ENCODE measurements at regions not wholly inside any gene's neighbourhood (a gene's known extent, or its start where the extent isn't known, plus 50 kb on each side); places are given as distances from the start of the nearest gene placed in this dataset.

- TF ChIP-seq CTCF (IDR thresholded peaks at IDR 0.05; ENCODE audit: insufficient read depth, low read length, poor library complexity, severe bottlenecking): no peak
- no peak for DNase-seq (ENCODE audit: low read depth)
- Histone ChIP-seq H3K27me3 (ENCODE audit: control insufficient read depth, insufficient read depth, low read length) (no peaks in the 10 kb centered on the region), H3K36me3 (ENCODE audit: control insufficient read depth, insufficient read depth, low read length) (no peaks in the 10 kb centered on the region), H3K4me3 (ENCODE audit: low read depth, low read length) (no peak overlapping the region)
Measured at GRCh38 chr7:69250958-69251357, 347.3 kb upstream of the AUTS2 start.

GRCh38 chr7:69254643-69255042 lies 343.6 kb upstream of the AUTS2 start:
- Histone ChIP-seq H3K4me3 (ENCODE audit: low read depth, low read length) (no peak overlapping the region), H3K27me3 (ENCODE audit: control insufficient read depth, insufficient read depth, low read length) (no peaks in the 10 kb centered on the region), H3K36me3 (ENCODE audit: control insufficient read depth, insufficient read depth, low read length) (no peaks in the 10 kb centered on the region)
- no peak for TF ChIP-seq CTCF (IDR thresholded peaks at IDR 0.05; ENCODE audit: insufficient read depth, low read length, poor library complexity, severe bottlenecking)
- no peak for DNase-seq (ENCODE audit: low read depth)

DNA sequence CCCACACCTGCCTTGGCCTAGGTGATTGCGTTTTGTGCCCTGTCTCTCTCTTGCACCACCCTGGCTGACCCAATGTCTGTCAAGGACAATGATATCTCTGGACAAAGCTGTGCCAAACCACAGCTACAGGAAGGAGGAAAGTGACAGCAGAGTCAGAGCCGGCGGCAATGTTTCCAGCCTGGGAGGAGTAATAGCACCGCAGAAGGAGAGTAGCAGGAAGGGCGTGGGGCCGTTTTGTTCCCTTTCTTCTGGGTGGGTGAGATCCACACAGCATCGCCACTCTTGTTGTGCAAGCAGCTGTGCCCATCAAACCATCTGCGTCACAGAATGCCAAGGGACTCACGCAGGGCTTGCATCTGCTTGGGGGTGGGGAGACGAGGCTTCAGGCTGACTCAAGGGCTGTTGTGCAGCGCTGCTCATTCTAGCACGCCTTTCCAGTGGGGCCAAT lies 341.6 kb upstream of the AUTS2 start:
- TF ChIP-seq CTCF (IDR thresholded peaks at IDR 0.05; ENCODE audit: insufficient read depth, low read length, poor library complexity, severe bottlenecking): no peak
- H3K4me3 ChIP-seq (ENCODE audit: low read depth, low read length): no peak overlapping the region
- H3K27me3 ChIP-seq (ENCODE audit: control insufficient read depth, insufficient read depth, low read length): no peaks in the 10 kb centered on the region
- no peaks in the 10 kb centered on the region for H3K36me3 ChIP-seq (ENCODE audit: control insufficient read depth, insufficient read depth, low read length)
- no peak for DNase-seq (ENCODE audit: low read depth)

- DNase-seq (ENCODE audit: low read depth): no peak
- TF ChIP-seq CTCF (IDR thresholded peaks at IDR 0.05; ENCODE audit: insufficient read depth, low read length, poor library complexity, severe bottlenecking): no peak
- H3K4me3 ChIP-seq (ENCODE audit: low read depth, low read length): no peak overlapping the region
- no peaks in the 10 kb centered on the region for H3K27me3 ChIP-seq (ENCODE audit: control insufficient read depth, insufficient read depth, low read length)
- H3K36me3 ChIP-seq (ENCODE audit: control insufficient read depth, insufficient read depth, low read length): no peaks in the 10 kb centered on the region
Measured at GRCh38 chr7:69257592-69257991, 340.7 kb upstream of the AUTS2 start.

DNA sequence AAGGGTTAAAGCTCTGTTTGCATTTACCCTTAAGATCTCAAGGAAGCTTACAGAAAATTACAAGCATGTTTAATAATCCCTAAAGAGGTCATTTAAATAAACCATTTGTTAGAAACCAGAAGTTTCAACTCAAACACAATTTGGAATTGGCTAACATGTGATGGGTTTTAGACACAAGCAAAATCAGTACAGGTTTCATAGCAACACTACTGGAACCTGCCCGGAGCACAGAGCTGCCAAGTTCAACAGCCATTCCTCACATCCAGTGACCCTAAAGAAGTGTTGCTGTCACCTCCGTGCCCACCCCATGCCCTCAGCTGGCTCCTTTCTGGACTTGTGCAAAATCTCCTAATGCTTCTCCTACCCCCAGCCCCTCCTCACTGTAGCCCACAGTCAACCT lies 338.8 kb upstream of the AUTS2 start:
- H3K4me3 ChIP-seq (ENCODE audit: low read depth, low read length): no peak overlapping the region
- DNase-seq (ENCODE audit: low read depth): no peak
- H3K27me3 ChIP-seq (ENCODE audit: control insufficient read depth, insufficient read depth, low read length): no peaks in the 10 kb centered on the region
- TF ChIP-seq CTCF (IDR thresholded peaks at IDR 0.05; ENCODE audit: insufficient read depth, low read length, poor library complexity, severe bottlenecking): no peak
- H3K36me3 ChIP-seq (ENCODE audit: control insufficient read depth, insufficient read depth, low read length): no peaks in the 10 kb centered on the region

GRCh38 chr7:69260023-69260422 lies 338.3 kb upstream of the AUTS2 start:
- H3K4me3 ChIP-seq (ENCODE audit: low read depth, low read length): no peak overlapping the region
- H3K36me3 ChIP-seq (ENCODE audit: control insufficient read depth, insufficient read depth, low read length): no peaks in the 10 kb centered on the region
- DNase-seq (ENCODE audit: low read depth): no peak
- no peak for TF ChIP-seq CTCF (IDR thresholded peaks at IDR 0.05; ENCODE audit: insufficient read depth, low read length, poor library complexity, severe bottlenecking)
- no peaks in the 10 kb centered on the region for H3K27me3 ChIP-seq (ENCODE audit: control insufficient read depth, insufficient read depth, low read length)
